ENCODE measurements at regions not wholly inside any gene's neighbourhood (a gene's known extent, or its start where the extent isn't known, plus 50 kb on each side); places are given as distances from the start of the nearest gene placed in this dataset.

- H3K27ac ChIP-seq, result no peak overlapping the region
- DNase-seq (no peak), ATAC-seq (no peak)
- TF ChIP-seq, protein P1, sequence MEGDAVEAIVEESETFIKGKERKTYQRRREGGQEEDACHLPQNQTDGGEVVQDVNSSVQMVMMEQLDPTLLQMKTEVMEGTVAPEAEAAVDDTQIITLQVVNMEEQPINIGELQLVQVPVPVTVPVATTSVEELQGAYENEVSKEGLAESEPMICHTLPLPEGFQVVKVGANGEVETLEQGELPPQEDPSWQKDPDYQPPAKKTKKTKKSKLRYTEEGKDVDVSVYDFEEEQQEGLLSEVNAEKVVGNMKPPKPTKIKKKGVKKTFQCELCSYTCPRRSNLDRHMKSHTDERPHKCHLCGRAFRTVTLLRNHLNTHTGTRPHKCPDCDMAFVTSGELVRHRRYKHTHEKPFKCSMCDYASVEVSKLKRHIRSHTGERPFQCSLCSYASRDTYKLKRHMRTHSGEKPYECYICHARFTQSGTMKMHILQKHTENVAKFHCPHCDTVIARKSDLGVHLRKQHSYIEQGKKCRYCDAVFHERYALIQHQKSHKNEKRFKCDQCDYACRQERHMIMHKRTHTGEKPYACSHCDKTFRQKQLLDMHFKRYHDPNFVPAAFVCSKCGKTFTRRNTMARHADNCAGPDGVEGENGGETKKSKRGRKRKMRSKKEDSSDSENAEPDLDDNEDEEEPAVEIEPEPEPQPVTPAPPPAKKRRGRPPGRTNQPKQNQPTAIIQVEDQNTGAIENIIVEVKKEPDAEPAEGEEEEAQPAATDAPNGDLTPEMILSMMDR (IDR thresholded peaks at IDR 0.05), result no peak
- no peaks in the 10 kb centered on the region for H3K27me3 ChIP-seq
- H3K4me1 ChIP-seq, result no peaks in the 10 kb centered on the region
- intact Hi-C loops (cut with DNase I), result no loop called here
- no peaks in the 10 kb centered on the region for H3K9me3 ChIP-seq
- H3K4me3 ChIP-seq, result no peak overlapping the region
- H3K36me3 ChIP-seq, result no peaks in the 10 kb centered on the region
These were observed 62.8 kb downstream of the FHIP1A start for GRCh38 chr4:151471728-151472127.

DNA sequence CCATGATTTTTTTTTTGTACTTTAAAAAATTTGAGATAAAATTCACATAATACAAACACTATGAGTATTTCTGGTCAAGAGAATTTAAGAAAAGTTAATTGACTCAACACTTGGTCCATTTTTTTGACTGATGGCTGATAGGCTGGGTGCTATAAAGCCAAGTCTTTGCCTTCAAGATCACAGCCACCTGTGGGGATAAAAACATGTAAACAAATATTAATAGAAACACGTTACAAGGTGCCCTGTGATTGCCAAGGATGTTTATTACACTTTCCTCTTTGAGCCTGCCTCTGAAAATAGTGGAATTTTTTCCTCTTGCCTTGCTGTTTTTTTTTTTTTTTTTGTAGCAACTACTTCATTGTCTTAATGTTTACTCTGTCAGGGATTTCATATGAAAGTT is 63.3 kb downstream of the FHIP1A start:
- ATAC-seq, result no peak
- no peaks in the 10 kb centered on the region for H3K4me1 ChIP-seq
- H3K9me3 ChIP-seq, result no peaks in the 10 kb centered on the region
- H3K27me3 ChIP-seq, result no peaks in the 10 kb centered on the region
- H3K27ac ChIP-seq, result no peak overlapping the region
- H3K36me3 ChIP-seq, result no peaks in the 10 kb centered on the region
- intact Hi-C loops (cut with DNase I), result no loop called here
- no peak for DNase-seq
- no peak overlapping the region for H3K4me3 ChIP-seq
- TF ChIP-seq, protein P1 (IDR thresholded peaks at IDR 0.05), result no peak

GRCh38 chr4:151472711-151473110 is 63.7 kb downstream of the FHIP1A start:
- H3K36me3 ChIP-seq, result no peaks in the 10 kb centered on the region
- no peaks in the 10 kb centered on the region for H3K4me1 ChIP-seq
- H3K9me3 ChIP-seq, result no peaks in the 10 kb centered on the region
- no peak for ATAC-seq
- H3K27ac ChIP-seq, result no peak overlapping the region
- TF ChIP-seq, protein P1 (IDR thresholded peaks at IDR 0.05), result no peak
- no peaks in the 10 kb centered on the region for H3K27me3 ChIP-seq
- intact Hi-C loops (cut with DNase I), result no loop called here
- no peak overlapping the region for H3K4me3 ChIP-seq
- DNase-seq, result no peak

- ATAC-seq, result no peak
- intact Hi-C loops (cut with DNase I), result no loop called here
These were observed 64.6 kb downstream of the FHIP1A start for GRCh38 chr4:151473521-151474097.

DNA sequence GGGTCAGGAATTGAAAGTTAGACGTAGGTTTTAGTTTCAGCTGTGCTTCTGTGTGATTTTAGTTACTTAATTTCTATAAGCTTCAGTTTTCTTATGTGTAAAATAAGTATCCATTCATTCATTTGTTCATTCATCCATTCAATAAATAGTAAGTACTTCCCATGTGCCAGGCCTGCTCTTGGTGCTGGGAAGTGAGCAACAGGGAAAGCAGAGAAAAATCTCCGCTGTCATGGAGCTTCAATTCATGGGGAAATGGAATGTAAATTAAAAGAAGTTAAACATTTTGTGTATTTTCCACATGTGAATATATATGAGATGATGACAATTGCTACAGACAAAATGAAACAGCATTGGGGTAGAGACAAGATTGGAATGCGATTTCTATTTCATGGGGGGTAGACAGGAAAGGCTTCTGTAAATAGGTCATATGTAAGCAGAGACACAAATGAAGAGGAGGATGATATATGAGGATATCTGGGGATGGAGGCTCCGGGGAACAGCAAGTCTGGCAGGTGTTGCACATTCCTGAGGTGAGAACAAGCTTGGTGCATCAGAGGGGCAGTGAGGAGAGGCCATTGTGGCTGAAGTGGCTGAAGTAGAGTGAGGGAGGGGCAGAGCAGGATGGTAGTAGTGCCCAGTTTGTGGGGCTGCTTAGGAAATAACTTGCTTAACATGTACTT is 66.2 kb downstream of the FHIP1A start:
- Histone ChIP-seq H3K27ac (no peak overlapping the region), H3K4me1 (no peaks in the 10 kb centered on the region), H3K27me3 (no peaks in the 10 kb centered on the region), H3K4me3 (no peak overlapping the region), H3K36me3 (no peaks in the 10 kb centered on the region), H3K9me3 (no peaks in the 10 kb centered on the region)
- no peak for DNase-seq
- TF ChIP-seq, protein P1 (IDR thresholded peaks at IDR 0.05), result no peak
- intact Hi-C loops (cut with DNase I), result no loop called here
- peak; percentile 76 for ATAC-seq

More at GRCh38 chr4:151473521-151474097, 64.6 kb downstream of the FHIP1A start:
- TF ChIP-seq, protein P1 (IDR thresholded peaks at IDR 0.05), result no peak
- no peak for DNase-seq
- Histone ChIP-seq H3K27ac (no peak overlapping the region), H3K27me3 (no peaks in the 10 kb centered on the region), H3K36me3 (no peaks in the 10 kb centered on the region), H3K4me1 (no peaks in the 10 kb centered on the region), H3K4me3 (no peak overlapping the region), H3K9me3 (no peaks in the 10 kb centered on the region)
